ENCODE measurements at regions not wholly inside any gene's neighbourhood (a gene's known extent, or its start where the extent isn't known, plus 50 kb on each side); places are given as distances from the start of the nearest gene placed in this dataset.

DNA sequence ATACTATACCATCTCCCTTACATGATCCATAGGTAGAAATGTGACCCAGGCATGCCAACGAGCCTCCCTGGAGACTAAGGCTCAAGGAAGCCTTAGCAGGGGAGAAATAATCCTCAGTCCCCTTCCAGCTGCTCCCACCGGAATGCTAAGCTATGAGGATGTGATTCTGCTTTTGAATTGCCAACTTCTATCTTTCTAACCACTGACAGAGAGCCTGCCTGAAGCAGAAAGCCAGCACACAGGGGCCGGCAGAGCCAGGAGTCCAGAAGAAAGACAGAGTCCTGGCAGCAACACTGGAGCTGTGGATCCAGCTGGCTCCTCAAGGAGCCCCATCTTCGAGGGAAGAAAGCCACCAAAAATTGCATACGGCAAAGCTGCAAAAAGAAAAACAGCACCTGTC lies 579.6 kb upstream of the CDH5 start:
- Histone ChIP-seq H3K27me3 (no peaks in the 10 kb centered on the region), H3K4me3 (replicated peaks in 1 of 3) (no peak overlapping the region), H3K9me3 (no peaks in the 10 kb centered on the region), H3K27ac (no peak overlapping the region), H3K36me3 (no peaks in the 10 kb centered on the region), H3K4me1 (no peaks in the 10 kb centered on the region)
- intact Hi-C loops (cut with DNase I) = no loop called here
- no peak for DNase-seq
- TF ChIP-seq POLR2A (IDR thresholded peaks at IDR 0.05) = no peak
- TF ChIP-seq, protein P1, sequence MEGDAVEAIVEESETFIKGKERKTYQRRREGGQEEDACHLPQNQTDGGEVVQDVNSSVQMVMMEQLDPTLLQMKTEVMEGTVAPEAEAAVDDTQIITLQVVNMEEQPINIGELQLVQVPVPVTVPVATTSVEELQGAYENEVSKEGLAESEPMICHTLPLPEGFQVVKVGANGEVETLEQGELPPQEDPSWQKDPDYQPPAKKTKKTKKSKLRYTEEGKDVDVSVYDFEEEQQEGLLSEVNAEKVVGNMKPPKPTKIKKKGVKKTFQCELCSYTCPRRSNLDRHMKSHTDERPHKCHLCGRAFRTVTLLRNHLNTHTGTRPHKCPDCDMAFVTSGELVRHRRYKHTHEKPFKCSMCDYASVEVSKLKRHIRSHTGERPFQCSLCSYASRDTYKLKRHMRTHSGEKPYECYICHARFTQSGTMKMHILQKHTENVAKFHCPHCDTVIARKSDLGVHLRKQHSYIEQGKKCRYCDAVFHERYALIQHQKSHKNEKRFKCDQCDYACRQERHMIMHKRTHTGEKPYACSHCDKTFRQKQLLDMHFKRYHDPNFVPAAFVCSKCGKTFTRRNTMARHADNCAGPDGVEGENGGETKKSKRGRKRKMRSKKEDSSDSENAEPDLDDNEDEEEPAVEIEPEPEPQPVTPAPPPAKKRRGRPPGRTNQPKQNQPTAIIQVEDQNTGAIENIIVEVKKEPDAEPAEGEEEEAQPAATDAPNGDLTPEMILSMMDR (IDR thresholded peaks at IDR 0.05) = no peak
- 30 to 32% methylated on average over 5 of the region's 5 CpGs for WGBS, 2 donors

DNA sequence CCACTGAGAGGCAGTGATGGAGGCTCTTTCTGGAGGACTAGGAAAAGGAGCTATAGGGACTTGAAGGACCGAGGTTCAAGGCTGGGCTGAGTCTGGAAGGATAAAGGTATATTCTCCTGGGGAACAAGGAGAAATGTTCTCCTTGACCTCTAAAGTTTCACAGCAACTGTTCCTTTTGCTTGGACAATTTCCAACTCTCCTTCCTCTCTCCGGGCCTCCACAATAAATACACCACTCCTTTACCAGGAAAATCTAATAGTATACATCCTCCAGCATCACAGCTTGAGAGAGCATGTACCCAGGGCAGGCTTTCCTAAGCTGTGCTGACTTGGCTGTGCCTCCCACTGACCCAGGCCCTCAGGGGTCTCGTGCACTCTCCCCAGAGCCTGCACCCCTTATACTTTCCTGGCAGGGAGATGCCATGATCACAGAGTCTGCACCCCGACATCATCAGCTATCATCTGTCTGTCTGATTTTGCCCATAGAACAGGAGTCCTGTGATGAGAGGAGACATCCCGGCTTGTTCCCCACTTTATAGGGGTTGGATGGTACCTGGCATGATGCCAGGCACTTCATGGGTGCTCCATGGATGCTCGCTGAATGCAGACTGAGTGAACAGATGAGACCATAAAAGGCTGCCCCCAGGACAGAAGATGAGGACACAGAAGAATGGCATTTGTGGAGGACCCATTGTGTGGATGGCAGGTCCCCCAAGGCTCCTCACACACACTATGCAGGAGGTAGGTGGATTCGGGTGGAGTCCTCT lies 582.6 kb upstream of the CDH5 start:
- no peak for TF ChIP-seq POLR2A (IDR thresholded peaks at IDR 0.05)
- TF ChIP-seq, protein P1 (IDR thresholded peaks at IDR 0.05) = no peak
- WGBS, 2 donors = 56 to 61% methylated on average over 6 to 7 of the region's 7 CpGs

DNA sequence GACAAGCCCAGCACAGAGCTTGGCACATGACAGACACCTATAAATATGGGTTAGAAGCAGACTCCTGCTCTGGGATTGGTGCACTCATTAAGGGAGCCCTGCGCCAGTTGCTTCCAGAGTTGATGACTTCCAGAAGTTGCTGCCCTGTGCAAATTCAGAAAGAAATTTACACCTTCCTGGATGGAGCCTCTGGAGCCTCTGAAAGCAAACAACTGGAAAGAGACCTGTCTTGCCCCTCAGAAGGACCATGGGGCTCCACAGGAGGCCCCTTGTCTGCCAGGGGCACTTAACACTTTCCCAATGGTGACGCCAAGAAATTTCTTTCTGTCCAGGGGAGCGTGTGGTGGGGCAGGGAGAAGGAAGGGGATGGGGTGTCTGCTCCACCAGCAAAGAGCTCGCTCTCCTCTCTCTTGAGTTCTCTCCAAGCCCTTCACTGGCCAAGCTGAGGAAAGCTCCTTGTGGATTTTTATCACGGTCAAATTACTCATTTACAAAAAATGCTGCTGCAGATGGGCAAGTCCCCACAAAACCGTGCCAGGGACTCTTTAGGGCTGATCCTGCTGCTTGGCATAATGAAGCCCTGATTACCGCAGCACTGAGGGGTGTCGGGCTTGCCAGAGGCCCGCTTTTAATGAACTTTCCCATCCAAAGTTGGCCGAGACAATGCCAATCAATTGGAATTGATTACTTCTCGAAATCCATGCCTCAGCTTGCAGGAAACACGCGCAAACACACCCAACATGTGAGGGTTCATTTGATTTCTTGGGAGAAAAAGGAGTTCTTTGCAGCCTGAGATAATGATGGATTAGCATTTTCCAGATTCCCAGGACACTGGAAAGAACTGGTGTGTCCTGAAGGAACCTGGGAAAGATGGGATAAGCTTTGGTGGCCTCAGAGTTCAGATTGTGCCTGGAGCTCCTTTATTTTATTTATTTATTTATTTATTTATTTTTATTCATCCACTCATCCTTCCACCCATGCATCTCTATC lies 583.6 kb upstream of the CDH5 start:
- intact Hi-C loops (cut with DNase I) = no loop called here
- 62 to 67% methylated on average over 12 to 13 of the region's 13 CpGs for WGBS, 2 donors
- no peak for DNase-seq

More for the DNA sequence above, 582.6 kb upstream of the CDH5 start:
- intact Hi-C loops (cut with DNase I) = no loop called here
- DNase-seq = no peak
- no peaks in the 10 kb centered on the region for H3K9me3 ChIP-seq
- no peak overlapping the region for H3K27ac ChIP-seq
- no peaks in the 10 kb centered on the region for H3K27me3 ChIP-seq
- H3K4me1 ChIP-seq = no peaks in the 10 kb centered on the region
- no peak overlapping the region for H3K4me3 ChIP-seq (replicated peaks in 1 of 3)
- no peaks in the 10 kb centered on the region for H3K36me3 ChIP-seq

DNA sequence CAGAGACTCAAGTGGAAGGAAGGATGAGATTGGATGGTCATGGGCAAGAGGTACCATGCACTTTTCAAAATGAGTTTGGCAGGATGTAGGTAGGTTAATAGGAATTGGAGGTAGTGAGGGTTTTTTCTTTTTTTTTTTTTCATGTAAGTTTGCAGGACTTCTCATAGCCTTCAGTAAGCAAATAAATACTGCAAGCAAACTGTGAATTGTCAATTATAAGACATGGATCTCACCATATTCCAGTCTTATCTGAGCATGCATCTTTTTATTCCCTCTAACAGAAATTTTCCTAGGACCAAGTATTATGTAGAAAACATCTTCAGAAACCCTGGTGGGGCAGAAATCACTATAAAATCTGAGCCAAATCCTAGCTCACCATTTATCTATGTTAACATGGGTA lies 584.6 kb upstream of the CDH5 start:
- Histone ChIP-seq H3K36me3 (no peaks in the 10 kb centered on the region), H3K4me1 (no peaks in the 10 kb centered on the region), H3K27ac (no peak overlapping the region), H3K9me3 (no peaks in the 10 kb centered on the region), H3K27me3 (no peaks in the 10 kb centered on the region), H3K4me3 (replicated peaks in 1 of 3) (no peak overlapping the region)
- TF ChIP-seq POLR2A (IDR thresholded peaks at IDR 0.05) = no peak
- TF ChIP-seq, protein P1 (IDR thresholded peaks at IDR 0.05) = no peak
- DNase-seq = no peak
- intact Hi-C loops (cut with DNase I) = no loop called here

More for the DNA sequence above, 583.6 kb upstream of the CDH5 start:
- TF ChIP-seq POLR2A (IDR thresholded peaks at IDR 0.05) = no peak
- Histone ChIP-seq H3K27me3 (no peaks in the 10 kb centered on the region), H3K27ac (no peak overlapping the region), H3K4me1 (no peaks in the 10 kb centered on the region), H3K9me3 (no peaks in the 10 kb centered on the region), H3K36me3 (no peaks in the 10 kb centered on the region), H3K4me3 (replicated peaks in 1 of 3) (no peak overlapping the region)

DNA sequence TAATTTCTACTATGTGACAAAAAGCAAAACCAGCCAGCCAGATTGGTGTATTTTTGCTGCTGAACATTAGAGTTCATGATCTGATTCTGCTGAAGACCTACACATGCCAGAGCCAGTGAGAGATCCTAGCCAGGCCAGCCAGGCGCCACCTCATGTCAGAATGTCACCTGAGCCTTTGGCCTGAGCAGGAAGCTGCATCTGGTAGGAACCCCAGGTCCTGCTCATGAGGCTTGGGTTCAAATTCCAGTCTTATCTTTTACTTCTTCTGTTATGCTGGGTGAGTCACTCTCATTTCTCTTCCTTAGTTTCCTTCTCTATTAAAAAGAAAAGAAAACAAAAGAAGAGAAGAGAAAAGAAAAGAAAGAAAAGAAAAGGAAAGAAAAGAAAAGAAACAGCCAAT lies 585.1 kb upstream of the CDH5 start:
- Histone ChIP-seq H3K36me3 (no peaks in the 10 kb centered on the region), H3K4me1 (no peaks in the 10 kb centered on the region), H3K4me3 (replicated peaks in 1 of 3) (no peak overlapping the region), H3K27ac (no peak overlapping the region), H3K27me3 (no peaks in the 10 kb centered on the region), H3K9me3 (no peaks in the 10 kb centered on the region)
- intact Hi-C loops (cut with DNase I) = no loop called here
- TF ChIP-seq, protein P1 (IDR thresholded peaks at IDR 0.05) = no peak
- TF ChIP-seq POLR2A (IDR thresholded peaks at IDR 0.05) = no peak
- no peak for DNase-seq
- 95 to 100% methylated on average over 1 of the region's 1 CpG for WGBS, 2 donors
